GM12872 (cell line): ENCODE measurements at regions not wholly inside any gene's neighbourhood (a gene's known extent, or its start where the extent isn't known, plus 50 kb on each side); places are given as distances from the start of the nearest gene placed in this dataset.

Experiments used
- CTCF ChIP-seq: IDR thresholded peaks from 3 replicates; pipeline ENCODE4 v1.5.1; 2011; ENCODE audit warnings: low read depth, mild to moderate bottlenecking, low read length, moderate library complexity; ENCODE audit not compliant: insufficient read depth

GRCh38 chrX:26999634-27000033 lies 463.5 kb downstream of the PPP4R3C start:
- no peak for TF ChIP-seq CTCF

GRCh38 chrX:26958261-26958660 lies 504.9 kb downstream of the PPP4R3C start:
- TF ChIP-seq CTCF, result no peak

- TF ChIP-seq CTCF, result no peak
Measured at GRCh38 chrX:26954029-26954428, 509.1 kb downstream of the PPP4R3C start.

- no peak for TF ChIP-seq CTCF
Measured at GRCh38 chrX:26952213-26952612, 510.9 kb downstream of the PPP4R3C start.

GRCh38 chrX:26927419-26927818 lies 535.7 kb downstream of the PPP4R3C start:
- no peak for TF ChIP-seq CTCF

GRCh38 chrX:26925088-26925487 lies 538.1 kb downstream of the PPP4R3C start:
- TF ChIP-seq CTCF, result no peak

- TF ChIP-seq CTCF, result no peak
Measured at GRCh38 chrX:26922278-26922677, 540.9 kb downstream of the PPP4R3C start.

GRCh38 chrX:26918631-26919030 lies 544.5 kb downstream of the PPP4R3C start:
- peak; percentile 38 for TF ChIP-seq CTCF
